Panc1 (cell line): ENCODE measurements at regions not wholly inside any gene's neighbourhood (a gene's known extent, or its start where the extent isn't known, plus 50 kb on each side); places are given as distances from the start of the nearest gene placed in this dataset.

ENCODE experiments used
- TF ChIP-seq, protein P1 (sequence below): fragments of 450-650 bp; IDR thresholded peaks from 2 replicates; pipeline ENCODE4 v1.5.1; 2017; ENCODE audit warnings: mild to moderate bottlenecking
- TF ChIP-seq, protein P2 (sequence below), 2 experiments: IDR thresholded peaks; 2 replicates each; pipeline ENCODE4 v1.6.1; 2011 to 2012; ENCODE audit warnings: low read depth in 2 of 2, control low read depth in 1 of 2, low read length in 1 of 2, mild to moderate bottlenecking in 1 of 2, moderate library complexity in 1 of 2; ENCODE audit not compliant: insufficient read depth in 1 of 2

DNA sequence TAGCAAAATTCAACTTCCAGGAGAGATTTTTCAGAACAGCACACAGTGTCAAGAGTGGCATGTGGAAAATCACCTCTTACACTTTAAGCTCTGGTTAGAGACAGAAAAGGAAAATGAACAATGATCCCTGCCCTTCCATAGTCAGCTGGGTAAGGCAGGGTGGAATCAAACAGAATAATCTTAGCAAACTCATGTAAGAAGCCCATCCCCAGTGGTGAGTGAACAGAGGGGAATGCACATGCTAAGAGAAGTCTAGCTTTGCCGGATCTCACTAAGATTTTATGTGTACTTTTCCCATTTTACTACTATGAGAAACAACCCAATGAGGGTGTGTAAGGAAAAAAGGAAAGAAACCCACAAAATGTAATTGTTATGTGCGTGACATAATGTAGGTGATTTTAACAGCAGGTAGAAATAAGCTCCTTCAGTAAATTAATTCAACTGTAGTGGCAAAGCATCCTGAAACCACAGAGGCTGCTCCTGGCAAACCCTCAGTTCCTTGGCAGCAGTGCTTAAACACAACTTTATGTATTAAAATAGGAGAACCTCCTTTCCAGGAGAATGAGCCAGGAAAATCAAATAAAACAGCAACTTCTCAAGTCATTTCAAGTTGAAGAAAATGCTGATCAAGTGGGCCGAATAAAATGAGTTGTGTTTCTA lies 366.0 kb upstream of the TRPC7 start:
- TF ChIP-seq, protein P1, sequence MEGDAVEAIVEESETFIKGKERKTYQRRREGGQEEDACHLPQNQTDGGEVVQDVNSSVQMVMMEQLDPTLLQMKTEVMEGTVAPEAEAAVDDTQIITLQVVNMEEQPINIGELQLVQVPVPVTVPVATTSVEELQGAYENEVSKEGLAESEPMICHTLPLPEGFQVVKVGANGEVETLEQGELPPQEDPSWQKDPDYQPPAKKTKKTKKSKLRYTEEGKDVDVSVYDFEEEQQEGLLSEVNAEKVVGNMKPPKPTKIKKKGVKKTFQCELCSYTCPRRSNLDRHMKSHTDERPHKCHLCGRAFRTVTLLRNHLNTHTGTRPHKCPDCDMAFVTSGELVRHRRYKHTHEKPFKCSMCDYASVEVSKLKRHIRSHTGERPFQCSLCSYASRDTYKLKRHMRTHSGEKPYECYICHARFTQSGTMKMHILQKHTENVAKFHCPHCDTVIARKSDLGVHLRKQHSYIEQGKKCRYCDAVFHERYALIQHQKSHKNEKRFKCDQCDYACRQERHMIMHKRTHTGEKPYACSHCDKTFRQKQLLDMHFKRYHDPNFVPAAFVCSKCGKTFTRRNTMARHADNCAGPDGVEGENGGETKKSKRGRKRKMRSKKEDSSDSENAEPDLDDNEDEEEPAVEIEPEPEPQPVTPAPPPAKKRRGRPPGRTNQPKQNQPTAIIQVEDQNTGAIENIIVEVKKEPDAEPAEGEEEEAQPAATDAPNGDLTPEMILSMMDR: no peak
- TF ChIP-seq, protein P2, sequence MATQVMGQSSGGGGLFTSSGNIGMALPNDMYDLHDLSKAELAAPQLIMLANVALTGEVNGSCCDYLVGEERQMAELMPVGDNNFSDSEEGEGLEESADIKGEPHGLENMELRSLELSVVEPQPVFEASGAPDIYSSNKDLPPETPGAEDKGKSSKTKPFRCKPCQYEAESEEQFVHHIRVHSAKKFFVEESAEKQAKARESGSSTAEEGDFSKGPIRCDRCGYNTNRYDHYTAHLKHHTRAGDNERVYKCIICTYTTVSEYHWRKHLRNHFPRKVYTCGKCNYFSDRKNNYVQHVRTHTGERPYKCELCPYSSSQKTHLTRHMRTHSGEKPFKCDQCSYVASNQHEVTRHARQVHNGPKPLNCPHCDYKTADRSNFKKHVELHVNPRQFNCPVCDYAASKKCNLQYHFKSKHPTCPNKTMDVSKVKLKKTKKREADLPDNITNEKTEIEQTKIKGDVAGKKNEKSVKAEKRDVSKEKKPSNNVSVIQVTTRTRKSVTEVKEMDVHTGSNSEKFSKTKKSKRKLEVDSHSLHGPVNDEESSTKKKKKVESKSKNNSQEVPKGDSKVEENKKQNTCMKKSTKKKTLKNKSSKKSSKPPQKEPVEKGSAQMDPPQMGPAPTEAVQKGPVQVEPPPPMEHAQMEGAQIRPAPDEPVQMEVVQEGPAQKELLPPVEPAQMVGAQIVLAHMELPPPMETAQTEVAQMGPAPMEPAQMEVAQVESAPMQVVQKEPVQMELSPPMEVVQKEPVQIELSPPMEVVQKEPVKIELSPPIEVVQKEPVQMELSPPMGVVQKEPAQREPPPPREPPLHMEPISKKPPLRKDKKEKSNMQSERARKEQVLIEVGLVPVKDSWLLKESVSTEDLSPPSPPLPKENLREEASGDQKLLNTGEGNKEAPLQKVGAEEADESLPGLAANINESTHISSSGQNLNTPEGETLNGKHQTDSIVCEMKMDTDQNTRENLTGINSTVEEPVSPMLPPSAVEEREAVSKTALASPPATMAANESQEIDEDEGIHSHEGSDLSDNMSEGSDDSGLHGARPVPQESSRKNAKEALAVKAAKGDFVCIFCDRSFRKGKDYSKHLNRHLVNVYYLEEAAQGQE (IDR thresholded peaks at IDR 0.05; ENCODE audit: insufficient read depth in 1 of 2, low read depth in 2 of 2, low read length in 1 of 2): no peak
